DOHH2 (cell line): ENCODE measurements at regions not wholly inside any gene's neighbourhood (a gene's known extent, or its start where the extent isn't known, plus 50 kb on each side); places are given as distances from the start of the nearest gene placed in this dataset.

Experiments used
- CTCF ChIP-seq: fragments of 200-600 bp; sonication (generic); IDR thresholded peaks from one replicate; pipeline ENCODE4 v1.5.1; 2014; ENCODE audit warnings: antibody characterized with exemption, mild to moderate bottlenecking, low read depth, low read length; ENCODE audit not compliant: poor library complexity, severe bottlenecking
- EZH2phosphoT487 ChIP-seq: fragments of 200-600 bp; sonication (generic); IDR thresholded peaks from 2 replicates; pipeline ENCODE4 v1.6.1; 2017; ENCODE audit warnings: borderline replicate concordance, mild to moderate bottlenecking, antibody characterized with exemption, low read length, moderate library complexity, mixed read lengths

- TF ChIP-seq CTCF (no peak), EZH2phosphoT487 (no peak)
Measured at GRCh38 chr4:12747154-12747553, 737.0 kb downstream of the RAB28 start.
